ENCODE measurements at regions not wholly inside any gene's neighbourhood (a gene's known extent, or its start where the extent isn't known, plus 50 kb on each side); places are given as distances from the start of the nearest gene placed in this dataset.

DNA sequence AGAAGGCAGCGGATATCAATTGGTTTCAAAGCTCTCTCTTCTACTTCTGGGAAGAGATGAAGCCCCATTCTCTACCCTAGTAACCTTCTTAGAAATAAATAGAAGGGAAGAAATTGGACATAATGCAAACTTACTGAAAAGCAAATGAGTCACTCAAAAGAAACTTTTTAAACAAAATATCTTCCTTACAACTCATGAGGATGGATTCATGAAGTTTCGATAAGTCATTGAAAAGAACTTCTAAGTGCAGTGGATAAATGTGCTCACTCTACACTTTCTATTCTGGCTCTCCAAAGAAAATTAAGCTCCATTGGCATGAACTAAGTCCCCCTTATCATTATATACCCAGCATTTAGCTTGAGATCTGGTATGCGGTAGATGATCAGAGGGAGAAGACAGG lies 899.5 kb downstream of the RPS29 start:
- Histone ChIP-seq H3K4me3 (ENCODE audit: low read depth, low read length) (no peak overlapping the region), H3K36me3 (ENCODE audit: control insufficient read depth, insufficient read depth, low read length) (no peaks in the 10 kb centered on the region), H3K27me3 (ENCODE audit: control insufficient read depth, insufficient read depth, low read length) (no peaks in the 10 kb centered on the region)
- FAIRE-seq (no peak), DNase-seq (ENCODE audit: low read depth) (no peak)
- TF ChIP-seq, protein P1, sequence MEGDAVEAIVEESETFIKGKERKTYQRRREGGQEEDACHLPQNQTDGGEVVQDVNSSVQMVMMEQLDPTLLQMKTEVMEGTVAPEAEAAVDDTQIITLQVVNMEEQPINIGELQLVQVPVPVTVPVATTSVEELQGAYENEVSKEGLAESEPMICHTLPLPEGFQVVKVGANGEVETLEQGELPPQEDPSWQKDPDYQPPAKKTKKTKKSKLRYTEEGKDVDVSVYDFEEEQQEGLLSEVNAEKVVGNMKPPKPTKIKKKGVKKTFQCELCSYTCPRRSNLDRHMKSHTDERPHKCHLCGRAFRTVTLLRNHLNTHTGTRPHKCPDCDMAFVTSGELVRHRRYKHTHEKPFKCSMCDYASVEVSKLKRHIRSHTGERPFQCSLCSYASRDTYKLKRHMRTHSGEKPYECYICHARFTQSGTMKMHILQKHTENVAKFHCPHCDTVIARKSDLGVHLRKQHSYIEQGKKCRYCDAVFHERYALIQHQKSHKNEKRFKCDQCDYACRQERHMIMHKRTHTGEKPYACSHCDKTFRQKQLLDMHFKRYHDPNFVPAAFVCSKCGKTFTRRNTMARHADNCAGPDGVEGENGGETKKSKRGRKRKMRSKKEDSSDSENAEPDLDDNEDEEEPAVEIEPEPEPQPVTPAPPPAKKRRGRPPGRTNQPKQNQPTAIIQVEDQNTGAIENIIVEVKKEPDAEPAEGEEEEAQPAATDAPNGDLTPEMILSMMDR (IDR thresholded peaks at IDR 0.05; ENCODE audit: insufficient read depth, low read length, severe bottlenecking), result no peak

DNA sequence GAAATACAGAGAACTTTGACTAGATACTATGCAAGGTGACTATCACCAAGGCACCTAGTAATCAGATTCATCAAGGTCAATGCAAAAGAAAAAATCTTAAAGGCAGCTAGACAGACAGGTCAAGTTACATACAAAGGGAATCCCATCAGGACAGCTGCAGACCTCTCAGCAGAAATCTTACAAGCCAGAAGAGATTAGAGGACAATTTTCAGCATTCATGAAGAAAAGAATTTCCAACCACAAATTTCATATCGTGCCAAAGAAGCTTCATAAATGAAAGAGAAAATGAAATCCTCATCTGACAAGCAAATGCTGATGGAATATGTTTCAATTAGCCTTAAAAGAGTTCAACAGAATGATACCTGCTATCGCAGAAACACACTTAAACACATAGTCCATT lies 913.7 kb downstream of the RPS29 start:
- no peaks in the 10 kb centered on the region for H3K36me3 ChIP-seq (ENCODE audit: control insufficient read depth, insufficient read depth, low read length)
- H3K4me3 ChIP-seq (ENCODE audit: low read depth, low read length), result no peak overlapping the region
- TF ChIP-seq, protein P1 (IDR thresholded peaks at IDR 0.05; ENCODE audit: insufficient read depth, low read length, severe bottlenecking), result no peak
- DNase-seq (ENCODE audit: low read depth) (no peak), FAIRE-seq (no peak)
- no peaks in the 10 kb centered on the region for H3K27me3 ChIP-seq (ENCODE audit: control insufficient read depth, insufficient read depth, low read length)

DNA sequence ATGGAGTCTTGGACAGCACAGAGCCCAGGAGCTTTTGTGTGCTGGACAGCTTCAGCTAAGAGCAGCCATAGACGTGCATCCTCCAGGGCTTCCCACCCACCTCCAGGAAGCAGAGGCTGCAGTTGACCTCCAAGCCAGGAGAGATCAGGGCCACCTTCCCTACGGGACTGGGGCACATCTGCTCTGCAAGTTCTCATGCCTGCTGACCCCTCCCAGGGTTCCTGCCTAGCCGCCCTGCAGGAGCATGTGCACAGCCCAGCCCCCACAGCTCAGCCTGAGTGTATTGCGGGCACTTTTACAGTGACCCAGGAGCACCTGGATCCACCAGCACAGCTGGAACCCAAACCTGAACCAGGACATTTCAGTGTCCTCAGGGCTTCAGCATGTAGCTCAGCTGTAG lies 915.2 kb downstream of the RPS29 start:
- no peaks in the 10 kb centered on the region for H3K27me3 ChIP-seq (ENCODE audit: control insufficient read depth, insufficient read depth, low read length)
- H3K4me3 ChIP-seq (ENCODE audit: low read depth, low read length), result no peak overlapping the region
- H3K36me3 ChIP-seq (ENCODE audit: control insufficient read depth, insufficient read depth, low read length), result no peaks in the 10 kb centered on the region
- FAIRE-seq (no peak), DNase-seq (ENCODE audit: low read depth) (no peak)
- TF ChIP-seq, protein P1 (IDR thresholded peaks at IDR 0.05; ENCODE audit: insufficient read depth, low read length, severe bottlenecking), result no peak

DNA sequence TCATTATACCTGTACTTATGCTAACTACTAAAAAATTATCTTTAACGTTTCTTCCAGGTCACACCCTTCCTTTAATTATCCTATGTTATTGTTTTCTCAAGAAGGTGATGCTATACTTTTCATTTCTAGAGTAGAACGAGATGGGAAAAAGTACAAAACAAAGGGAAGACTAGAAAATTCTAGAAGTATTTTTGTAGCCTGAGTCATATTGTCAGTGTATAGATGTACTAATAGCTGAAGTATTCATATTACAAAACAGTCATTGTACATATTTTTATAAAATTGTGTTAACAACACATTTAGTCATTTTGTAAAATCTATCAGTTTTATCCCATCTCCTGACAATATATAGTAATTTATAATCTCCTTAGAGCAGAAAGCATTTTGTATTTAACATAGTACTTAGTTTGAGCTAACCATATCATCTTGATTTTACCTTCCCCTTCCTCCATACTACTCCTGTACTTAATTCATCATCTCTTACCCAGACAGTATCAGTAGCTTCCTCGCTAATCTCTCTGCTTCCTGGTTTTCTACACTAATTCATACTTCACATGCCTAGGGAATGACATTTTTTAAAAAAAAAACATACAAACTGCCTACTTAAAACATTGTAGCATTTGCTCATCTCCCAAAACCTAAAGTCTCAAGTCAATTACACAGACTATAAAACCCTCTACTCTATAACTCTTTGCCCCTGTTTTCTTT lies 920.9 kb downstream of the RPS29 start:
- Histone ChIP-seq H3K4me3 (ENCODE audit: low read depth, low read length) (no peak overlapping the region), H3K36me3 (ENCODE audit: control insufficient read depth, insufficient read depth, low read length) (no peaks in the 10 kb centered on the region), H3K27me3 (ENCODE audit: control insufficient read depth, insufficient read depth, low read length) (no peaks in the 10 kb centered on the region)
- DNase-seq (ENCODE audit: low read depth) (no peak), FAIRE-seq (no peak)
- TF ChIP-seq, protein P1 (IDR thresholded peaks at IDR 0.05; ENCODE audit: insufficient read depth, low read length, severe bottlenecking), result no peak

DNA sequence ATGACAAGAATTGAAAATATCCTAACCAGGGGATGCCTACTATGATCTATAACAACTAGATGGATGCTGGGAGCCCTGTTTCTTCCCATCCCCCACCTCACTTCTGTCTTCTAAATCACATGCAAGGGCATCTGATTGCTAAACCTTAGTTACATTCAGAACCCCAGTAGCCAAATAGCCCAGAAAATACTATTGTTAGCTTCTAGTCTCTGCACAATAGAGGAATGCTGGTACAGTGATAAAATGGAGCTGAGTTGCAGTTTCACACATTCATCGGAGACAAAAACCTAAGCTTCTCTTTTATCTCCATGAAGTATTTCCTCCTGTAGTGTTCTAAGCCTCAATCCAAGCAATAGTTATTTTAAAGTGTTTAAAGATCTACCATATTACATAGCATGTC lies 942.9 kb downstream of the RPS29 start:
- H3K36me3 ChIP-seq (ENCODE audit: control insufficient read depth, insufficient read depth, low read length), result no peaks in the 10 kb centered on the region
- FAIRE-seq (no peak), DNase-seq (ENCODE audit: low read depth) (no peak)
- H3K4me3 ChIP-seq (ENCODE audit: low read depth, low read length), result no peak overlapping the region
- no peaks in the 10 kb centered on the region for H3K27me3 ChIP-seq (ENCODE audit: control insufficient read depth, insufficient read depth, low read length)
- TF ChIP-seq, protein P1 (IDR thresholded peaks at IDR 0.05; ENCODE audit: insufficient read depth, low read length, severe bottlenecking), result no peak

DNA sequence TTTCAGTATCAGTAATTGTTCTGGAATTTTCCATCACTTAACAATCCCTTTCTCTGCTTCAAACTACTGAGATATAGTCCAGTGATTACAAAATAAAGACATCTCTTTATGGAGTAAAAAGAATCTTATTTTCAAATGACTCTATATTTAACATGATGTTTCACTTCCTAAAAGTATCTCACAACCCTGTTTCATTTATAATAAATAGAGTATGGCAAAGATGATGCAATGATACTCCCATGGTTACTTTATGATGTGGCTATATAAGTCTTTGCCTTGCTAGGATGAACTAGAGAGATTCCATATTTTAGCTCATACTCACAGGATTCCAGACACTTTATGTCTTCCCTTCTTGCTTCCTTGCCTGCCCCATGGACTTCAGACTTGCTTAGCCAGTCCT lies 953.5 kb upstream of the MDGA2 start:
- Histone ChIP-seq H3K27me3 (ENCODE audit: control insufficient read depth, insufficient read depth, low read length) (no peaks in the 10 kb centered on the region), H3K4me3 (ENCODE audit: low read depth, low read length) (no peak overlapping the region), H3K36me3 (ENCODE audit: control insufficient read depth, insufficient read depth, low read length) (no peaks in the 10 kb centered on the region)
- DNase-seq (ENCODE audit: low read depth), result no peak
- no peak for FAIRE-seq
- TF ChIP-seq, protein P1 (IDR thresholded peaks at IDR 0.05; ENCODE audit: insufficient read depth, low read length, severe bottlenecking), result no peak
